Panc1 (cell line): ENCODE measurements at regions not wholly inside any gene's neighbourhood (a gene's known extent, or its start where the extent isn't known, plus 50 kb on each side); places are given as distances from the start of the nearest gene placed in this dataset.

ENCODE experiments used
- ATAC-seq: fragments of 200-7000 bp; cut with Tn5 transposase; 2 replicates; pipeline ENCODE4 v1.9.1; 2020; ENCODE audit warnings: mild to moderate bottlenecking, moderate library complexity
- BruUV-seq: library from RNA; stranded (reverse); fragments of 400-500 nt; replicated peaks from 2 replicates; lab custom pipeline; 2021; lab: Mats Ljungman, UMichigan
- CTCF ChIA-PET: fragments of 300-600 bp; sonication (Branson Sonifier 250); formaldehyde crosslinking; loops from one replicate; lab custom pipeline; 2022; ENCODE audit warnings: antibody characterized with exemption; lab: Charles Lee
- POLR2A ChIA-PET: fragments of 300-600 bp; sonication (Branson Sonifier 250); formaldehyde crosslinking; loops from one replicate; lab custom pipeline; 2022; ENCODE audit warnings: antibody characterized with exemption; lab: Charles Lee
- DNase-seq: peaks from one replicate; pipeline ENCODE4 v3.0.0-alpha.2; 2010; ENCODE audit warnings: low read depth, low spot score
- H3K27ac ChIP-seq: 2 replicates; pipeline ENCODE4 v1.5.1; 2011; ENCODE audit warnings: mild to moderate bottlenecking, low read length, inconsistent platforms
- H3K27me3 ChIP-seq: fragments of 200-500 bp; sonication (Bioruptor generic); 2 replicates; pipeline ENCODE4 v1.6.0; 2014; ENCODE audit warnings: low read length, inconsistent platforms; ENCODE audit not compliant: control insufficient read depth, insufficient read depth
- H3K36me3 ChIP-seq: fragments of 200-500 bp; sonication (Bioruptor generic); 2 replicates; pipeline ENCODE4 v1.5.1; 2014; ENCODE audit warnings: inconsistent platforms, mild to moderate bottlenecking, low read length, moderate library complexity; ENCODE audit not compliant: control insufficient read depth, insufficient read depth
- H3K4me1 ChIP-seq: 2 replicates; pipeline ENCODE4 v1.5.1; 2011; ENCODE audit warnings: inconsistent platforms, mild to moderate bottlenecking, low read length, moderate library complexity; ENCODE audit not compliant: control insufficient read depth, insufficient read depth
- H3K4me3 ChIP-seq, 2 experiments: 2 replicates each; pipeline ENCODE4 v1.5.1; 2011 to 2012; ENCODE audit warnings: low read depth in 2 of 2, low read length in 2 of 2, mild to moderate bottlenecking in 2 of 2, inconsistent platforms in 1 of 2, moderate library complexity in 1 of 2
- H3K9me3 ChIP-seq: fragments of 200-500 bp; sonication (Bioruptor generic); 2 replicates; pipeline ENCODE4 v1.5.1; 2014; ENCODE audit warnings: low read depth, mild to moderate bottlenecking, inconsistent platforms, low read length, moderate library complexity; ENCODE audit not compliant: control insufficient read depth, insufficient read depth
- POLR2AphosphoS5 ChIP-seq: IDR thresholded peaks from 2 replicates; pipeline ENCODE4 v1.6.1; 2012; ENCODE audit warnings: mild to moderate bottlenecking, low read depth, low read length, moderate library complexity
- SIN3A ChIP-seq: IDR thresholded peaks from 2 replicates; pipeline ENCODE4 v1.6.1; 2012; ENCODE audit warnings: low read depth, mild to moderate bottlenecking, low read length, moderate library complexity, borderline replicate concordance; ENCODE audit not compliant: insufficient read depth
- TCF7L2 ChIP-seq: IDR thresholded peaks from 2 replicates; pipeline ENCODE4 v1.6.1; 2011; ENCODE audit warnings: mild to moderate bottlenecking, low read depth, low read length, inconsistent platforms
- in situ Hi-C: cut with HindIII; loops from 2 replicates; pipeline ENCODE4 v1.10.0; 2016; ENCODE audit warnings: low sequenced_read_pairs, low pct_unique_long_range_greater_than_20kb
- intact Hi-C: fragments of 100-400 bp; cut with micrococcal nuclease; formaldehyde crosslinking; loops from one replicate; pipeline ENCODE4 v1.10.0; 2022; ENCODE audit not compliant: unreplicated experiment
- TF ChIP-seq, protein P1 (sequence below): fragments of 450-650 bp; IDR thresholded peaks from 2 replicates; pipeline ENCODE4 v1.5.1; 2017; ENCODE audit warnings: mild to moderate bottlenecking
- TF ChIP-seq, protein P2 (sequence below), 2 experiments: IDR thresholded peaks; 2 replicates each; pipeline ENCODE4 v1.6.1; 2011 to 2012; ENCODE audit warnings: low read depth in 2 of 2, control low read depth in 1 of 2, low read length in 1 of 2, mild to moderate bottlenecking in 1 of 2, moderate library complexity in 1 of 2; ENCODE audit not compliant: insufficient read depth in 1 of 2

DNA sequence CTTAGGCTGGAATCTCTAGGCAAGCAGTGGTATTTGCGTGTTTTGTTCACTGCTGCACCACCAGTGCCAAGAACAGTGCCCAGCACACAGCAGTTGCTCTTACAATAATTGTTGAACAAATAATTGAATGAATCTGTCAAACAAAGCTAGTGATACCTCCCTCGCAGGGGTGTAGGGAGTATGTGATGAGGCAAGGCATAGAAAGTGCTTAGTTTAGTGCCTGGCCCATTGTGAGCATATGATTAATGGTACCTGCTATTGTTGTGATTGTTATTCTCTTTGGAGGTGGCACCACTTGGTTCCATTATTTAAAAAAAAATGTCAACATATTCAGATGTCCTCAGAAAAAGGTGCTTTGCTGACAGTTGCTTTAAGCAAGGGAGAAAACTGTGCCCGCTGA lies 210.1 kb upstream of the TBX3 start:
- TF ChIP-seq TCF7L2, result no peak
- no peak for TF ChIP-seq SIN3A
- TF ChIP-seq, protein P1, sequence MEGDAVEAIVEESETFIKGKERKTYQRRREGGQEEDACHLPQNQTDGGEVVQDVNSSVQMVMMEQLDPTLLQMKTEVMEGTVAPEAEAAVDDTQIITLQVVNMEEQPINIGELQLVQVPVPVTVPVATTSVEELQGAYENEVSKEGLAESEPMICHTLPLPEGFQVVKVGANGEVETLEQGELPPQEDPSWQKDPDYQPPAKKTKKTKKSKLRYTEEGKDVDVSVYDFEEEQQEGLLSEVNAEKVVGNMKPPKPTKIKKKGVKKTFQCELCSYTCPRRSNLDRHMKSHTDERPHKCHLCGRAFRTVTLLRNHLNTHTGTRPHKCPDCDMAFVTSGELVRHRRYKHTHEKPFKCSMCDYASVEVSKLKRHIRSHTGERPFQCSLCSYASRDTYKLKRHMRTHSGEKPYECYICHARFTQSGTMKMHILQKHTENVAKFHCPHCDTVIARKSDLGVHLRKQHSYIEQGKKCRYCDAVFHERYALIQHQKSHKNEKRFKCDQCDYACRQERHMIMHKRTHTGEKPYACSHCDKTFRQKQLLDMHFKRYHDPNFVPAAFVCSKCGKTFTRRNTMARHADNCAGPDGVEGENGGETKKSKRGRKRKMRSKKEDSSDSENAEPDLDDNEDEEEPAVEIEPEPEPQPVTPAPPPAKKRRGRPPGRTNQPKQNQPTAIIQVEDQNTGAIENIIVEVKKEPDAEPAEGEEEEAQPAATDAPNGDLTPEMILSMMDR, result no peak
- no peak for TF ChIP-seq POLR2AphosphoS5
- TF ChIP-seq, protein P2, sequence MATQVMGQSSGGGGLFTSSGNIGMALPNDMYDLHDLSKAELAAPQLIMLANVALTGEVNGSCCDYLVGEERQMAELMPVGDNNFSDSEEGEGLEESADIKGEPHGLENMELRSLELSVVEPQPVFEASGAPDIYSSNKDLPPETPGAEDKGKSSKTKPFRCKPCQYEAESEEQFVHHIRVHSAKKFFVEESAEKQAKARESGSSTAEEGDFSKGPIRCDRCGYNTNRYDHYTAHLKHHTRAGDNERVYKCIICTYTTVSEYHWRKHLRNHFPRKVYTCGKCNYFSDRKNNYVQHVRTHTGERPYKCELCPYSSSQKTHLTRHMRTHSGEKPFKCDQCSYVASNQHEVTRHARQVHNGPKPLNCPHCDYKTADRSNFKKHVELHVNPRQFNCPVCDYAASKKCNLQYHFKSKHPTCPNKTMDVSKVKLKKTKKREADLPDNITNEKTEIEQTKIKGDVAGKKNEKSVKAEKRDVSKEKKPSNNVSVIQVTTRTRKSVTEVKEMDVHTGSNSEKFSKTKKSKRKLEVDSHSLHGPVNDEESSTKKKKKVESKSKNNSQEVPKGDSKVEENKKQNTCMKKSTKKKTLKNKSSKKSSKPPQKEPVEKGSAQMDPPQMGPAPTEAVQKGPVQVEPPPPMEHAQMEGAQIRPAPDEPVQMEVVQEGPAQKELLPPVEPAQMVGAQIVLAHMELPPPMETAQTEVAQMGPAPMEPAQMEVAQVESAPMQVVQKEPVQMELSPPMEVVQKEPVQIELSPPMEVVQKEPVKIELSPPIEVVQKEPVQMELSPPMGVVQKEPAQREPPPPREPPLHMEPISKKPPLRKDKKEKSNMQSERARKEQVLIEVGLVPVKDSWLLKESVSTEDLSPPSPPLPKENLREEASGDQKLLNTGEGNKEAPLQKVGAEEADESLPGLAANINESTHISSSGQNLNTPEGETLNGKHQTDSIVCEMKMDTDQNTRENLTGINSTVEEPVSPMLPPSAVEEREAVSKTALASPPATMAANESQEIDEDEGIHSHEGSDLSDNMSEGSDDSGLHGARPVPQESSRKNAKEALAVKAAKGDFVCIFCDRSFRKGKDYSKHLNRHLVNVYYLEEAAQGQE (IDR thresholded peaks at IDR 0.05; ENCODE audit: insufficient read depth in 1 of 2, low read depth in 2 of 2, low read length in 1 of 2), result no peak
- H3K4me3 ChIP-seq, result no peak overlapping the region
- H3K4me1 ChIP-seq, result no peaks in the 10 kb centered on the region
- H3K9me3 ChIP-seq, result no peaks in the 10 kb centered on the region
- H3K27me3 ChIP-seq, result no peaks in the 10 kb centered on the region
- CTCF ChIA-PET, result no interaction called here
- no peak for DNase-seq
- no peak for ATAC-seq
- BruUV-seq, result no TSS peak
- no peak overlapping the region for H3K27ac ChIP-seq
- no peaks in the 10 kb centered on the region for H3K36me3 ChIP-seq
- POLR2A ChIA-PET, result no interaction called here
- intact Hi-C loops, result no loop called here
- in situ Hi-C loops, result no loop called here

DNA sequence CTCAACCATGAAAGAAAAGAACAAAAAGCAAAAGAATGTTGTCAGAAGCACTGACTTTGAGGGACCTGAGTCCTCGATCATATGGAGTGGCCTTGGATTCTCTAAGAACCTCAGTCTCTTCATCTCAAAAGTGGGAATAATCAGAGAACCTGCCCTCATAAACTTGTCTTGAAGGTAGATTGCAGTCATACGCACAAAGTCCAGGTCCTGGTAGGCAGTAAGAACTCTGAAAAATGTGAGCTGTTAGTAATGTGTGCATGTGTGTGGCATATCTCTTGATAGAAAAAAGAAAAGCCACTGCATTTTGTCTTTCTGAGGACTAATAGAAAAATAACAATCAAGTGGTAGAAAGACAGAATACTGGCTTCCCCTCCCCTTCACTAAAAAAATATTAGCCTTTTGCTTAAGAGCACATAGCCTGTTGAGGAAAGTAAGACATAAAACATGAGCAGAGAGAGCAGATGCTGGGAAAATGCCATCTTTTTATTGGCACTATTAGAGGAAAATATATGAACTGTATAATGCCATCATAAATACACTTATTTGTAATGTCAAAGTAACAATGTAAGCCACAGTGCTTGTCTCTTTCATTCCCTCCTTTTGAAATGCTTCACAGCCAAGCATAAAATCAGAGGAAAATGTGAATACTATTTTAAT lies 205.1 kb upstream of the TBX3 start:
- TF ChIP-seq, protein P1, result no peak
- no peak for TF ChIP-seq POLR2AphosphoS5
- no peak for TF ChIP-seq TCF7L2
- TF ChIP-seq SIN3A, result no peak
- TF ChIP-seq, protein P2 (IDR thresholded peaks at IDR 0.05; ENCODE audit: insufficient read depth in 1 of 2, low read depth in 2 of 2, low read length in 1 of 2), result no peak
- ATAC-seq, result no peak
- no TSS peak for BruUV-seq

More for the DNA sequence above, 205.1 kb upstream of the TBX3 start:
- ChIA-PET POLR2A (no interaction called here), CTCF (no interaction called here)
- no peaks in the 10 kb centered on the region for H3K27me3 ChIP-seq
- in situ Hi-C loops, result no loop called here
- no peaks in the 10 kb centered on the region for H3K36me3 ChIP-seq
- no peak overlapping the region for H3K27ac ChIP-seq
- H3K9me3 ChIP-seq, result no peaks in the 10 kb centered on the region
- H3K4me3 ChIP-seq, result no peak overlapping the region
- no peak for DNase-seq
- no peaks in the 10 kb centered on the region for H3K4me1 ChIP-seq
- intact Hi-C loops, result no loop called here
